ENCODE measurements at regions not wholly inside any gene's neighbourhood (a gene's known extent, or its start where the extent isn't known, plus 50 kb on each side); places are given as distances from the start of the nearest gene placed in this dataset.
"Not testable (repeated sequence)": the region's sequence is repeated elsewhere in the genome, so short reads cannot be mapped to it uniquely, and the experiment has no call there.

DNA sequence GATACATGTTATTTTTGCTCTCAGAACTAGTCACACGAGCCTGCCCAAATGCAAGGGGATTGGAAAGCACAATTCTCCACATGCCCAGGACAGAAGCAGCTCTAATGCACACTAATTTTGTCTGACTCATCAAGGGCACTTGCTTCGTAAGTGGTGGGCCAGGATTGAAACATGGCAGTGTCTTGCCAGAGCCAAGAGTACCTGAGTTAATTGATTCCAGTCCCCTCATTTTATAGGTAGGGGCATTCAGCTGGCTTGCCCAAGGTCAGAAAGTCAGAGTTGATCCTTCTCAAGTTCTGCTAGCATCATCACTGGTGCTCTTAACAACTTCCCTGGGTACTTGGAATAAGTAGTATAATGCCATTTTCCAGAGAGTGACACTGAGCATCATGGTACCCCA is 356.1 kb downstream of the ZNF326 start:
- no peak for DNase-seq (ENCODE audit: low spot score)

GRCh38 chr1:90349510-90349909 is 354.6 kb downstream of the ZNF326 start:
- no peak for DNase-seq (ENCODE audit: low spot score)

GRCh38 chr1:90348934-90349333 is 354.0 kb downstream of the ZNF326 start:
- no peak for DNase-seq (ENCODE audit: low spot score)

DNA sequence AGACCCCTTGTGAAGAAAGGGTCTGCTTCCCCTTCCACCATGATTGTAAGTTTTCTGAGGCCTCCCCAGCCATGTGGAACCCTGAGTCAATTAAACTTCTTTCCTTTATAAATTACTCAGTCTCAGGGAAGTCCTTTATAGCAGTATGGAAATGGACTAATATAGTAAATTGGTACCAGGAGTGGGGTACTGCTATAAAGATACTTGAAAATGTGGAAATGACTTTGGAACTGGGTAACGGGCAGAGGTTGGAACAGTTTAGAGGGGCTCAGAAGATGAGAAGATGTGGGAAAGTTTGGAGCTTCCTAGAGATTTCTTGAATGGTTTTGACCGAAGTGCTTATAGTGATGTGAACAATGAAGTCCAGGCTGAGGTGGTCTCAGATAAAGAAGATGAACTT is 353.5 kb downstream of the ZNF326 start:
- not testable (repeated sequence) for DNase-seq (ENCODE audit: low spot score)

DNA sequence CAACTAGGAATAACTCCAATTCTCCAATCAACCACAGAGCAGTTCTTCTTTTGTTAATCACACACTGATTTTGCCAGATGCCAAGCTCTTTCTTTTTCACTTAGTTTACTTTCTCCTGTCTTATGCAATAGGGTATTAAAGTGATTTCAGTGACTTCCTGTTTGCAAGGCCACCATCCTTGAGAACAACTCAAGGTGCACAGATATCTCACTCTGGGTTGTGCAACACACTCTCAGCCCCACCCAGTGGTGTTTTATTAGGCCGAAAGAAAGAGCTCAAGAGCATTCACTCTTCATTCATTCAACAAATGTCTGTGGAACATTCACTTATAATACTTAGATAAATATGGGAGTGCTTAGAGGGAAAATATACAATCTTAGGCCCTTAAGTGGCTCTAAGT is 352.5 kb downstream of the ZNF326 start:
- peak; percentile 6 for DNase-seq (ENCODE audit: low spot score)

DNA sequence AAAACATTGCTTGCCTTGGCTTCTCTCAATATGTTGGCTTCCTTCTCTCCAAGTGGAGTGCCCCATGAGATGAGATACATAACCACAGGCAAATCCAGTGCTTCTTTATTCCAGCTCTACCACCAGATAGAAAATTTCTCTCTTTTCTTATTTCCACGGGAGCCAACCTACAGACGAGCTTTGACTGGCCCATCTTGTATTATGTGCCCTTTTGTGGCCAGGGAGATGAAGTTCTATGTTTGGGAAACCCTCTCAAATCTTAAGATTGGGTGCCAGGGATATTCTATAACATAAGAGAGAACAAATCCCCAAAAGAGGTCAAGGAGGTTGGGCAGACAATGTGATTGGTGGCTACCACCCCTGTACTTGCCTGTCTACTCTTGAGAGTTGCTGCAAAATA is 351.8 kb downstream of the ZNF326 start:
- DNase-seq (ENCODE audit: low spot score) = no peak

DNA sequence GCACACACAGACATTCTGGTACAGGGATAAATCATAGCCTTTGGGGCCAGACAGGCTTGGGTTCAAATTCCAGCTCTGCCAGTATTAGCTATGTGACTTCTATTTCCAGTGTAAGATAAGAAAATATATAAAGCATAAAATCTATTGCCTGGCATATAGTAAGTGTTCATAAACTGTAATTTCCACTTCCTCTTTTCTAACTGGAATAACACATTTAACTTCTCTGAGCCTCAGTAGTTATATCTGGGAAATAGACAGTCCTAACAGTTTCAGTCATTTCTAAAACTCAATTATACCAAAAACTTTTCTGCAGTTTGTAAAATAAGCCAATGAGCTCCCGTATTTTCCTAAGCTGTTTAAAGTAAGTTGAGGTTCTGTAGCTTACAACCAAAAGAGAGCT is 351.4 kb downstream of the ZNF326 start:
- no peak for DNase-seq (ENCODE audit: low spot score)

DNA sequence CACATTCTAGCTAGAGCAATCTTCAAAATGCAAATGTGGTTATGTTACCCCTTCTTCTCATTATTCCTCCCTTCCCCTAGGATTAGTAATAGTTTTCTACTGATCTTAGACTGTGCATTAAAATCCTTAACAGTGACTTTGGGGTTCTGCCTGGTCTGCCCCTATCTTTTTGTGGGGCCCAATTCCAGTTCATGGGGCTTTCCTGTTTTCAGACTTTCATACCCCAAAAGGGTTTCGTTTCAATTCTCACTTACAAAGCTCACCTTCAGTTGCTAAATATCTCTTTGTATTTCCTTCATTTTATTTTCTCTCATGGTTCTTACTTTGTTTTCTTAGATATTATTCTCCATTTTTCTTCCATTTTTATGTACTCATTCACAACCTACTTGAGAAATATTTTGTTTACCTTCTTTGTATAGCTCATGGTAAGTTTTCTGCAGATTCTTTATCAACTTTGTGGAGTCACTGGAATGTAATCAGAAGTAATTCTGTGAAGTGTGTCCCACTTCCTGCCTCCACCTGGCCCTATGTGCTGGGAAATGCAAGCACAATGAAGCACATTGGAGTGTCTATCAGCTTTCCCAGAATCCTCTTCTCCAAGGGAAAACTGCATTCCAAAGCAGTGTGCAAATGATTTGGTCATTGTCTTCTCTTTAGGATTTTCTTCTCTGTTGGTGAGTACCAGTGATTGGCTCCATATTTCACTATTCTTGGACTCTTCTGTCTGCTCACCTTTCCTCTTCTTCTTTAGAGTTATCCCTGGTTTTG is 350.2 kb downstream of the ZNF326 start:
- DNase-seq (ENCODE audit: low spot score) = no peak

- DNase-seq (ENCODE audit: low spot score) = no peak
These were observed 346.6 kb downstream of the ZNF326 start for GRCh38 chr1:90341516-90341915.

DNA sequence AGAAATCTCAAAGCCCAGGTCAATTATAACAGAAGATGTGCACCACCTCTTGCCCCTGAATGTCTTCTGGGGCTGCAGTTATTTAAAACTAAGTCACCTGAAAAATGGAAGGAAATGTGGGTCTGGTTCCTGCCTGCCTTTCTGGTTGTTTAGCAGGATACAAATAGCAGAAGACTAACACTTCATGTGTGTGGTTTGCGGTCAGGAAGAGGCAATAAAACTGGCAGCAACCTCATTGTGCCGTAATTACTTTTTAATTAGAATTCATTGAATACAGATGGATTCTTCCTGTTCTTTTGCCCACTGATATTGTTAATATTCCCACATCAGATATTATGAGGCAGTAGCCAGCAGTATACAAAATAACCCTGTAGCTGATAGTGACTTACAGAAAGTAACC is 345.7 kb downstream of the ZNF326 start:
- DNase-seq (ENCODE audit: low spot score) = peak; percentile 29

- peak; percentile 42 for DNase-seq (ENCODE audit: low spot score)
These were observed 344.9 kb downstream of the ZNF326 start for GRCh38 chr1:90339811-90340210.

- no peak for DNase-seq (ENCODE audit: low spot score)
These were observed 341.8 kb downstream of the ZNF326 start for GRCh38 chr1:90336552-90337324.

DNA sequence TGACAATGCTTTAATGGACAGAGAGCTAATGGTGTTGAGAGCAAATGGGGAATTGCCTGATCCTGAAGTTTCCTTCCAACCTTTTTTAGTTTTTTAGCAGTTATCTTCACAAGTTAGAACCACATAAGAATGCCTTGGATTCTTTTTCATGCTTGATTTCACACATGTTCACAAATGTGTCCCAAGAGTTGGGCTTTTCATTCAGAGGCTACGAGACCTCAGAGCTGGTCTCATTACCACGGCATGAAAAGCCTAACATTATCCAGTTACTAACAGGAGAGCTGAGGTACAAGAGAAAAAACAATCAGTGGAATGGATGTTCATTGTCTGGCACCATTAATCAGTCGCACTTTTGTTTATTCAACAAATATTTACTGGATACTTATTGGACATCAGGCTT is 340.6 kb downstream of the ZNF326 start:
- no peak for DNase-seq (ENCODE audit: low spot score)

DNA sequence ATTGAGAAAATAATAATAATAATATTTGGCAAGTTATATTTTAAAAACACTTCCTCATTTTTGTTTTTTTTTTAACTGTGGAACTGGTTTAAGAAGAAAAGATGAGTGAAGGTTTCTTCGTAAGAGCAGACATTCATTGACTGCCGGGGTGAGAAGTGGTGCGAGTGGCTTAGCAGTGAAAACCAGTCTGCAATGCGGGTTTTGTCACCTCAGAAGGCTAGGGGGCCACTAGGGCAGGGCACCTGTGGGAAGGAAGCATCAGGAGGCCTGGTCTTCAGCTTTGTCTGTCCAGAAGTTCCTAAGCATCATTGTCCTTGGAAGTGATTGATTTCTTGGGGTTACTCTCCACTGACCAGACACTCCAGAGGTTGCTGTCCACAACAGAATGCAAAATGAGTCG is 339.2 kb downstream of the ZNF326 start:
- no peak for DNase-seq (ENCODE audit: low spot score)

- DNase-seq (ENCODE audit: low spot score) = no peak
These were observed 330.3 kb downstream of the ZNF326 start for GRCh38 chr1:90325168-90325567.

DNA sequence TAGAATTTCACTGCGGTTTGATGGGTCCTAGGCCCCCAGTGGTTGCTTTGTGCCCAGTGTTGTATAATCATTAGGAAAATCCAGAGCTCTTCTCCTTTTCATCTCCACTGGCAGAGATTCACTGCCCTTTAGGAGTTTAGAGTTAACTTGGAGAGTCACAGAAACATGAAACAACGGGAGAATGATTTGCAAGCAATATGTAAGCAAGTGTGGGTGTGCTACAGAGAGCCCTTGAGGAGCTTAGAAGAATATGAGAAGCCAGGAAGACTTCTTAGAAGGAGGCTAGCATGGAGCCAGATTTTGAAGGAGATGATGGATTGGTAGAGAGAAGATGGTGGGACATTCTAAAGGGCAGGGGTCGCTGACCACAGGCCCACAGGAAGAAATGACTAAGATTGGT is 327.3 kb downstream of the ZNF326 start:
- DNase-seq (ENCODE audit: low spot score) = no peak

- no peak for DNase-seq (ENCODE audit: low spot score)
These were observed 325.0 kb downstream of the ZNF326 start for GRCh38 chr1:90319918-90320317.

GRCh38 chr1:90318431-90318830 is 323.5 kb downstream of the ZNF326 start:
- DNase-seq (ENCODE audit: low spot score) = no peak

GRCh38 chr1:90317628-90318027 is 322.7 kb downstream of the ZNF326 start:
- no peak for DNase-seq (ENCODE audit: low spot score)

GRCh38 chr1:90314533-90314932 is 319.6 kb downstream of the ZNF326 start:
- DNase-seq (ENCODE audit: low spot score) = no peak

GRCh38 chr1:90313778-90314177 is 318.9 kb downstream of the ZNF326 start:
- DNase-seq (ENCODE audit: low spot score) = no peak

- DNase-seq (ENCODE audit: low spot score) = no peak
These were observed 314.9 kb downstream of the ZNF326 start for GRCh38 chr1:90309806-90310205.

- DNase-seq (ENCODE audit: low spot score) = no peak
These were observed 313.5 kb downstream of the ZNF326 start for GRCh38 chr1:90308421-90308820.

Data from HT-29 (cell line).